ENCODE measurements at regions not wholly inside any gene's neighbourhood (a gene's known extent, or its start where the extent isn't known, plus 50 kb on each side); places are given as distances from the start of the nearest gene placed in this dataset.

DNA sequence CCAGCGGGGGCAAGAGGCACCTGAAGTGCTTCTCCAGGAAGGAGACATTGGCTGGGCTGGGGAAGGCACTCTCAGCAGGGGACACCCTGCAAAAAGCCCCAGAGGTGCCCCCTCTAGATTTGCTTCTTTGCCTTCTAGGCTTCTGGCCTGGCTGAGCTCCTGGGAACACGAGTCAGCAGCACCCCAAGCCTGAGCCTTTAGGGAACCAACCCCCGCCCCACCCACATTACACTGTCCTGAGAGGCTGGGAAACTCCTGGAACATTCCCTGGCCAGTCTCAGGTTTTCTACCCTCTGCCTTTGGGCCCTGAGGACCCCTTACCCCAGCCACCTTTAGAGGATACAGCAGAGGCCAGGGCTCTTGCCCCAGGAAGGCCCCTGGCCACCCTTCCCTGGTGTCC is 108.4 kb upstream of the LINGO1 start:
- no peak overlapping the region for H3K4me3 ChIP-seq (ENCODE audit: low read depth, low read length)
- TF ChIP-seq CTCF (IDR thresholded peaks at IDR 0.05; ENCODE audit: insufficient read depth, low read depth, low read length, missing control alignments), result no peak
- no peak for DNase-seq (ENCODE audit: low read depth)

GRCh38 chr15:77739591-77740378 is 107.1 kb upstream of the LINGO1 start:
- DNase-seq (ENCODE audit: low read depth), result no peak
- no peak for TF ChIP-seq CTCF (IDR thresholded peaks at IDR 0.05; ENCODE audit: insufficient read depth, low read depth, low read length, missing control alignments)
- H3K4me3 ChIP-seq (ENCODE audit: low read depth, low read length), result no peak overlapping the region

DNA sequence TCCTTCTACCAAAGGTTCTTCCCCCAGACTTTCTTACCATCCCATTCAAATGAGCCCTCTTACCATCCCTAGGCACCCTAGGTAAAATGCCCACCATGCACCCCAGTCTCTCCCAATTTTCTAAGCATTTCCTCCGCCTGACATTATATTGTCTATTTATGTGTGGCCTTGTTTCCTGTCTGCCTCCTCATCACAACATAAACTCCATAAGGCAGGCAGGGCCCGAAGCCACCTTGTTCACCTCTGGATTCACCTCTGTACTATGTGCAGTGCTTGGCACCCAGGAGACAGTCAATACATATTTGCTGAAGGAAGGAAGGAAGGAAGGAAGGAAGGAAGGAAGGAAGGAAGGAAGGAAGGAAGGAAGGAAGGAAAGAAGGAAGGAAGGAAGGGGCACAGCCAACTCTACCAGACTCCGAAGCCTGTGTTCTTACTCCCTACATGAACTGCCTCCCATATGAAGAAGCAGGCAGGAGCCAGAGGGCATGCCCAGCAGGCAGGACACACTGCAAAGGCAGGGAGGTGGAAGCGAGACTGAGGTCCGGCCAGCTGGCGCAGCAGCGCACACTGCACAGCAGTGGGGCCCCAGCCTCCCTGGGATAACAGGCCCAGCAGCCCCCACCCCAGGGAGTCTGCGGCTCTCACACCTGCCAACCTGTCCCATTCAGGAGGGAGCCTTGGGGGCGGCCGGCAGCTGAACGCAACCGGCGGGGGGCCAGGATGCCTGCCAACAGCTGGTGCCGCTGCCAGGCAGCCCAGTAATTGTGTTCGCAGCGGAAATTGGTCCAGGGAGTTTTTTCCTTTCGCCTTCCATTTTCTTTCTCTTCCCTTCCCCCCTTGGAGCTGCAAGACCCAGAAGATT is 106.0 kb upstream of the LINGO1 start:
- no peak for TF ChIP-seq CTCF (IDR thresholded peaks at IDR 0.05; ENCODE audit: insufficient read depth, low read depth, low read length, missing control alignments)
- DNase-seq (ENCODE audit: low read depth), result no peak
- no peak overlapping the region for H3K4me3 ChIP-seq (ENCODE audit: low read depth, low read length)

GRCh38 chr15:77738038-77738370 is 105.3 kb upstream of the LINGO1 start:
- H3K4me3 ChIP-seq (ENCODE audit: low read depth, low read length), result no peak overlapping the region
- no peak for DNase-seq (ENCODE audit: low read depth)
- TF ChIP-seq CTCF (IDR thresholded peaks at IDR 0.05; ENCODE audit: insufficient read depth, low read depth, low read length, missing control alignments), result no peak

DNA sequence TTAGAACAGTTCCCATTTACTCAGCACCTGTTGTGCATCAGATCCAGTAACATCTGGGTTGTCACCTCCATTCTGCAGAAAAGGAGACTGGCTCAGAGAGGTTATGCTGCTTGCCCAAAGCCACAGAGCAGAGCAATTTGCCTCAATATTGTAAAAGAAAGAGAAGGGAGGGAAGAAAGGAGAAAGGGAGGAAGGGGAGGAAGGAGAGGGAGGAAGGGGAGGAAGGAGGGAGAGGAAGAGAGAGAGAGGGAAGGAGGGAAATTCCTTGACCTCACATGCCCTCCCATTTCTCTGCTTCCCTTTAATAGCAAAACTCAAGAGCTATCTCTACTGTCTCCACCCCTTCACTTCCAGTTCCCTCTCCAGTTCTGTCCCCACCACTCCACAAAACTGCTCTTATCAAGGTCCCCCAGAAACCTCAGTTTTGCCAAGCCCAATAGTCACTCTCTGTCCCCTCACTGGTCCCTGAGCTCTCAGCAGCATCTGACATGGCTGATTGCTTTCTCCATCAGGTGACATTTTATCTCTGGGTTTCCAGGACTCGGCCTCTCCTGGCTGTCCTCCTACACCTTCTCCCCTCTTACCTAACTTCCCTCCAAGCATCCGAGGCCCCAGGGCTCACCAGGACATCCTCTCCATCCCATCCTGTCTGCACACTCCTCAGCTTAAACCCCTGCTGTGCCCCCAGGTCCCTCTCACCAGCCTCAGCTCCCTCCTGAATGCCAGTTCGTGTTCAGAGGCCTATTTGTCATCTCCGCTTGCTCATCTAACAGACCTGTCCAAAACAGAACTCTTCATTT is 104.7 kb upstream of the LINGO1 start:
- TF ChIP-seq CTCF (IDR thresholded peaks at IDR 0.05; ENCODE audit: insufficient read depth, low read depth, low read length, missing control alignments), result no peak
- no peak overlapping the region for H3K4me3 ChIP-seq (ENCODE audit: low read depth, low read length)
- DNase-seq (ENCODE audit: low read depth), result no peak

DNA sequence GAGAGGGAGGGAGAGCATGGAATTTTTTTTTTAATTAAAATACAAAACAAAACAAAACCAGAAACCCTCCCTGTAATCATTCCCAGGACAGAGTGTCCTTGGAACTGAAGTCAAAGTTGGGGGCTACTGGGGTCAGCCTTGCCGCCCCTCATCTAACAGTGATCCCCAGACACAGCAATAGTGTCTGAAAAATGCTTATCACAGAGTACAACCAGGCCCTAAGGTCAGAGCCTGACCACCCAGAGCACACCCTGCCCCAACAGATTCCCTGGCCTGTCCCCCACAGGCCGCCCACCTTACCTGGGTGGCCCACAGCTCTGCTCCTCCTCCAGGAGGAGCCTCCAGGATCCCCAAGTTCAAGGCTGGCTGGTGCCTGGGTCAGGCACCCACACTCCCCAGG is 101.6 kb upstream of the LINGO1 start:
- DNase-seq (ENCODE audit: low read depth), result no peak
- no peak overlapping the region for H3K4me3 ChIP-seq (ENCODE audit: low read depth, low read length)
- no peak for TF ChIP-seq CTCF (IDR thresholded peaks at IDR 0.05; ENCODE audit: insufficient read depth, low read depth, low read length, missing control alignments)

All from GM12865 (cell line).